Erythroblast (primary cell): ENCODE measurements at regions not wholly inside any gene's neighbourhood (a gene's known extent, or its start where the extent isn't known, plus 50 kb on each side); places are given as distances from the start of the nearest gene placed in this dataset.

Experiments
- GATA1 ChIP-seq: IDR thresholded peaks from 2 replicates; pipeline ENCODE4 v1.6.1; 2011; ENCODE audit warnings: low read depth, mild to moderate bottlenecking, control low read depth, low read length, moderate library complexity
- POLR2A ChIP-seq: IDR thresholded peaks from 2 replicates; pipeline ENCODE4 v1.6.1; 2011; ENCODE audit warnings: mild to moderate bottlenecking, low read length

- TF ChIP-seq POLR2A (no peak), GATA1 (no peak)
These were observed 924.6 kb downstream of the BRD1 start for GRCh38 chr22:48902983-48903650.
